ENCODE measurements at regions not wholly inside any gene's neighbourhood (a gene's known extent, or its start where the extent isn't known, plus 50 kb on each side); places are given as distances from the start of the nearest gene placed in this dataset.
"Not testable (repeated sequence)": the region's sequence is repeated elsewhere in the genome, so short reads cannot be mapped to it uniquely, and the experiment has no call there.

DNA sequence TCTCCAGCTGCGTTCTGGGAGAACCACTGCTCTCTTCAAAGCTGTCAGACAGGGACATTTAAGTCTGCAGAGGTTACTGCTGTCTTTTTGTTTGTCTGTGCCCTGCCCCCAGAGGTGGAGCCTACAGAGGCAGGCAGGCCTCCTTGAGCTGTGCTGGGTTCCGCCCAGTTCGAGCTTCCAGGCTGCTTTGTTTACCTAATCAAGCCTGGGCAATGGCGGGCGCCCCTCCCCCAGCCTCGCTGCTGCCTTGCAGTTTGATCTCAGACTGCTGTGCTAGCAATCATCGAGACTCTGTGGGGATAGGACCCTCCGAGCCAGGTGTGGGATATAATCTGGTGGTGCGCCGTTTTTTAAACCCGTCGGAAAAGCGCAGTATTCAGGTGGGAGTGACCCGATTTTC is 145.8 kb upstream of the FANCL start:
- not testable (repeated sequence) for DNase-seq

DNA sequence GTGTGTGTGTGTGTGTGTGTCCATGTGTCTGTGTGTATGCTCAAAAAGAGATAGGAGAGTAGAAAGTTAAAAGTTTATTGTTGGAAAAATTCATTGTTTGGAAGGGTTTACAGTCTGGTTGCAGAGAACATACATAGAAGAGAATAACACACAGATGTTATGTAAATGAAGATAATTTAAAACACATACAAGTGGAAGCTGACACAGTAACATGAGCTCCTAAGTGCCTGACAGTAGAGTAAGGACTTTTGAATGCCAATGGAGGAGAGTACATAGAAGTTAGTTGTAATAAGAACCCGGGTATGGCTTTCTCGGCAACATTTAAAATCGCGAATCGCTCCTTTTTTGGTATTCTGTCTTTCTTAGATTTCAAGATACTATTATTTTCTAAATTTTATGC is 137.0 kb upstream of the FANCL start:
- DNase-seq = no peak

DNA sequence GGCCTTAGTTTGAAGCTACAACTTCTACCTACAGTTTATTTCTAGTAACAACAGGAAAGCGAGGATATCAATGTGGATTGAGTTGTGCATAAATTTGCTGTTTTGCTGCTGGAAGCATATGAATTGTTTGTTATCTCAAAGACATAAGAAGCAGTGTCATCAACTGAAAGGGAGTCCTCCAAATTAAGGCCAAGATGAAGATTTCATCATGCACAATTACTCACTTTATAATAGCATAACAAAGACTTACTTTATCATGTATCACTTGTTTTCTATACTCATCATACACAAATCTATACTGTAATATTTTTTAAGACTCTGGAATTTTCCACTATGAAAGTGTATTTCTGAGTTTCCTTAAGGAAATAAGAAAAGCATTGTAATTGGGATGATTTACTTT is 136.1 kb upstream of the FANCL start:
- DNase-seq = no peak

DNA sequence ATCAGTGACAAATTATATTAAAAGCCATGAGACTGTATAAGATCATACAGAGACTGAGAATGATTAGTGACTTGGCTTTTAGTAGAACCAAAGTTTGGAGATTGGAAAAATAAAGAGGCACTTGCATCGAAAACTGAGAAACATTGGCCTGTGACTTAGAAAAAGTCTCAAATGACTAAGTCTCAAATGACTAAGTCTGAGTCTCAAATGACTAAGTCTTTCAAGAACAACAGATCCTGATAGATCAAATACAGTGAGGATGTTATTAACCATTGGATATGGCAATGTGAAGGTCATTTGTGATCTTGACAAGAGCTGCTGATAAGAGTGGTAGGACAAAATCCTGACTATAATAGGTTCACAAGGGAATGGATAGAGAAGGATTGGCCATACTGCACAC is 135.5 kb upstream of the FANCL start:
- peak; percentile 15 for DNase-seq

DNA sequence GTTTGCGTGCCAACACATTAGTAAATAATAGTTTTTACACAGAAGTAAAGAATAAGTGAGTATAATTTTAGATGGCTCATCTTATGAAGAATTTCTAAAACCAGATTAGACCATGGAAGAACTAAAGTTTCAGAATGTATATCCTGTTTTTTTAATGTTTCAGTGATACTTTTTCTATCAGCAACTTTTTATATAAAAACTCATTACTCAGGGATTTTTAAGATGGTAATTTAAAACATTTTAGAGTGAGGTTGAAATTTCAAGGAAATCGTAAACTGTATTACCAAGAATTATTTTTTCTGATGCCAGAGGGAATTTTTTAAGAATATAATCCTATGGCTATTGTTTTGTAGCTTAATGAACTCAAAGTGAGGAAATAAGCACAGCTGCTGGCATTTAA is 128.5 kb upstream of the FANCL start:
- no peak for DNase-seq

DNA sequence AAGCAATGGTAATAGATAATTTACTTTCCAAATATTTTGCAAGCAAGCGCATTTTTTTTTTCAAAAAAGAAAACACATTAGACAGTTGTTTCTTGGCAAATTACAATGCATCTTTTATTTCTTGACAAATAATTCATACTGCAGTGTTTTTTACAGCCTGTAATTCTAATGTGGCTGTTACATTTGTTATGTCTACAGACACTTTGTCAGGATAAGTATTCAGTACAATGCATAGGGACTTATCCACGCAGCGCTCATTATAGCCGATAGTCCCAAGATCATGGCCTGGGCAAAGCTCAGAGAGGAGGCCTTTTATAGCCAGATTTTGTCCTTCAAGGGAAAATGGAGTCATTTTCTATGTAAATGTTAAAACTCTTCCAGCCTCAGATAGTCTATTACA is 123.0 kb upstream of the FANCL start:
- no peak for DNase-seq

DNA sequence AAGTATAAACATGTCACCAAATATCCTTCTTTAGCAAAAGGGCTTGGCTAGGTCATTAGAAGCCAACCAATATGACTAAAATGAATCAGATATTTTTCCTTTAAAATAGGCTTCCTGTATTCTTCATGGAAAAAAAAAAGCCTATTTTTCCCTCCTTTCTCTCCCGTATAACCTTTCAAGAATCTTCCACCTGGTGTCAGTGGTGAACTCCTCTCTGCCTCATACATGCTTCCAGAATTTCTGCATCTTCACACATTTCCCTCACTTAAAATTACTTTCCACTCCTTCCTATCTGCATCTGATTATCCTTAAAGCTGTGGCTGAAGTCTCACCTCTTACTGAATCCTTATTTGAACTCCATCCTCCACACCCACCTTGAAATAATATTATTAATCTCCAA is 116.9 kb upstream of the FANCL start:
- no peak for DNase-seq

DNA sequence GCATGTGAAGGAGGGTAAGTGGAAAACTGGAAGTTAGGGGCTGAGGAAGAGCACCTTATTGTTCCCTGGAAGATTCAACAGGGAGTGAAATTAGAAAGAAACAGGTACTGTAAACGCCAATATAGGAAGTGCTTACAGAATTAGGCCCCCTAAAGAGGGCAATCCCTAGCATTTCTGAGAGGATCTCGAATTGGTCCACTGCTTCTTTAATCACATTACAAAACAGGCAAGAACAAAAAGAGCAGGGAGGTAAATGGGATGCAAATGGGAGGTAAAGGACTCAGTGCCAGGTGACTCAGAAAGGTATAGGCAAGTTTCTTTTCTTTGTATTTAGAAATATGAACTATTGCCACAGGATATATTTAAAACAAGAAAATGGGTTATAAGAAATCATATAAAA is 116.4 kb upstream of the FANCL start:
- DNase-seq = no peak

DNA sequence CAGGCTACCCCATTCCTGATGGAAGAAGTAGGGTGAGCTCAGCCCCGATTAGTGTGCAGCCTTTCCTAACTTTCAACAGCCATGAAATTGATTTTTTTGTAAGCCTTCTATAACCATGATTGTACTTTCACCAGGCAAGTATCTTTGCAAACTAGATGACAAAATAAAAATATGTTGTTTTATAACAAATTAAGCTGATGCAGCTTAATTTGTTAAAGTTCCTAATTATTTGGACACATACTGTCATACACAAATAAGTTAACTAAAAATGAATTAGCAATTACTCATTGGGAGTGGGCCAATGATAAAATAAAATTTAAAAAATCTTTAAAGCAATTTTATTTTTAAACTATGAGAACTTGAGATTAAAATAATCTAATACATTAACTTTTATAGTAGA is 113.1 kb upstream of the FANCL start:
- no peak for DNase-seq

DNA sequence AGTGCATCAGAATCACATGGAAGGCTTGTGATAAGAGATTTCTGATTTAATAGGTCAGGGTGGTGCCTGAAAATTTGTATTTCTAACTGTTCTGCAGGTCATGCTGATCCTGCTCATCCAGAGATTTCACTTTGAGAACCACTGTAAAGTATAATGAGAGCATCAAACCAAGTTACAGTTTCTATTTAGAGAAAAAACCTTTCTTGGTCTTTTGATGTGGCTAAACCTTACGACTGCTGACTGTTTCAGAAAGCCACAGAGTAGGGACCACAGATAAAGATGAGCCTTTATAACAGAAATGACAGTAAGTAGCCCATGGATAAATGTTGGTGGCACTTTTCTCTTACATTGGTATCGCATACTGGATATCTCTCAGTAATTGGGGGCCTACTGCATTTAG is 109.4 kb upstream of the FANCL start:
- DNase-seq = no peak

DNA sequence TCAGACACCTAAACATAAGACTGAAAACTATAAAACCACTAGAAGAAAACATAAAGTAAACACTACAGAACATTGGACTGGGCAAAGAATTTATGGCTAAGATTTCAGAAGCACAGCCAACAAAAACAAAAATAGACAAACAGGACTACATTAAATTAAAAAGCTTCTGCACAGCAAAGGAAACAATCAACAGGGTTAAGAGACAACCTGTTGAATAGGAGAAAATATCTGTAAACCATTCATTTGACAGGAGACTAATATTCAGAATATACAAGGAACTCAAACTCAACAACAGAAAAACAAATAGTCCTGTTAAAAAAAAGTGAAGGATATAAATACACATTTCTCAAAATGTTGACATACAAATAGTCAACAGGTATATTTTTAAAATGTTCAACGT is 106.7 kb upstream of the FANCL start:
- DNase-seq = no peak

DNA sequence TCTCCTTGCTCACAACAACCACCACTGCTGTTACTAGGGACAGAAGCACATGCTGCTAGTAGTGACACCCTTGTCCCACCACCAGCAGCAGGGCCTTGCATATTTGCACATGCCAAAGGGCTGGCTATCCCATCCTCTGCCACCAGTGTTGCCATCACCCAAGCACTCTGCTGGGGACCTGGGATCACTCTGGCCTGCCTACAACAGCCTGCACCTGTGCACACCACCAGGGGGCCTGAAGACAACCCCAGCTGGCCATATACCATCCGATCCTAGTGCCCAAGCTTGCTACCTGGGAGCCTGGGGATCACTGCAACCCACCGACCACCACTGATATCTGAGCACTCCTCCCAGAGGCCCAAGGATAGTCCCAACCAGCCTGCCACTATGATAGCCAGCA is 99.9 kb upstream of the FANCL start:
- no peak for DNase-seq

DNA sequence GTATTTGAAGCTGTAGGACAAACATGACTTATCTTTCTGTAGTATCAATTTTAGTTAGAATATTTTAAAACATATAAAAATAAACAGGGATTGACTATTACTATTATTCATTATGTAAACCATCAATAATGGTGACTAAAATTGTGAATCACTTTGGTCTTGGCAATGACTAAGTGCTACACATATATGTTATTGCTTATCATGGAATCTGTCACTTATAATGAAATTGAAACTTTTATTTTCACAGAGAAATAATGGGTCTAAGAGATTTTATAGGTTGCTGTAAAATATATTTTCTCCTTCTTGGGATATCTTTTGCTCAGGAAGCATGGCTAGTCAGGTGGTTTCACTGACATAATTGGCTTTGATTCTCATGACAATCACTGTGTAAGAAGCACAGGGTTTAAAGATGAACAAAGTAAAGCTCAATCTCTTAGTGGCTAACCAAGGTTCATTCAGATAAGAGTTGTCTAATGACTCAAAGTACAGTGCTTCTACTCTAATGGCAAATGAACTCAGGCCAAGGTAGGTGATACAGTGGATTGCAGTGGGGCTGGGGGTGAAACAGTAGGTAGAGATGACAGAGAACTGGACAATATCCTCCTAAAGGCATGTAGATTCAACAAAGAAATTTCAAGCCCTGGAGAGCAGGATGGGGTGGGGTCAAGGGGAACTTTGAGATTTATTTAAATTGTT is 98.6 kb upstream of the FANCL start:
- DNase-seq = no peak

DNA sequence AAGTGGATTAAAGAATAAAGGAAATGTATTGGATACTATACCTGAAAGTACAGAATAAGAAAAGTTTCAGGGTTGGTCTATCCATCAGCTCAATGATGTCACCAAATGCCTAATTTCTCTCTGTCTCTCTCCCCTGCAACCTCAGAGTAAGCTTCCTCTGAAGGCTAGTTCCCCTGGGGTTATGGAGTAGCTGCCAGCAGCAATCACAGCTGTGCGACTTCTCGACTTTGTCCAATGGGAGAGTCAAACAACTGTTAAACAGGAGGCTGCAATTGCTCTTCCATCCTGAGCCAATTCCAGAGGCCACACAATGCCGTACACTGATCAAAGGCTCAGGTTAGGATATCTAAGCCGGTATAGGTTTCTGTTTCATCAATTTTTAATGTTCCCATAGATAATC is 95.3 kb upstream of the FANCL start:
- peak; percentile 4 for DNase-seq

DNA sequence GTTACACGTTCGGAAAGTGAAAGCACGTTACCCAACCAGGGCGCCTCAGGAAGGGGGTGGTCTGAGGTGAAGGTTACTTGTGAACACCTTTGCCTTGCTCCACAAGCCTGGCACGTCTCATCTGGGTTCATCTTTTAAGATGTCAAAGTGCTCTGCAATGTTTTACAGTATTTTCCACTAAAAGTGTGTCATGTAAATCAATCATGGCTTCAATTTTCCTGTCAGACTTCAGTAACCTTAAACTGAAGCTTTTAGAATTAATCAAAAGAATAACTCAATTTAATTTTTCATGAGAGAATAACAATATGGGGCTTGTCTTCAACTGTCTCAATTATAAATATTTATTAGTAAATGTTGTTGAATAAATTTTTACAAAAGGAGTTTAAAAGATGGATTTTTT is 93.3 kb upstream of the FANCL start:
- no peak for DNase-seq

DNA sequence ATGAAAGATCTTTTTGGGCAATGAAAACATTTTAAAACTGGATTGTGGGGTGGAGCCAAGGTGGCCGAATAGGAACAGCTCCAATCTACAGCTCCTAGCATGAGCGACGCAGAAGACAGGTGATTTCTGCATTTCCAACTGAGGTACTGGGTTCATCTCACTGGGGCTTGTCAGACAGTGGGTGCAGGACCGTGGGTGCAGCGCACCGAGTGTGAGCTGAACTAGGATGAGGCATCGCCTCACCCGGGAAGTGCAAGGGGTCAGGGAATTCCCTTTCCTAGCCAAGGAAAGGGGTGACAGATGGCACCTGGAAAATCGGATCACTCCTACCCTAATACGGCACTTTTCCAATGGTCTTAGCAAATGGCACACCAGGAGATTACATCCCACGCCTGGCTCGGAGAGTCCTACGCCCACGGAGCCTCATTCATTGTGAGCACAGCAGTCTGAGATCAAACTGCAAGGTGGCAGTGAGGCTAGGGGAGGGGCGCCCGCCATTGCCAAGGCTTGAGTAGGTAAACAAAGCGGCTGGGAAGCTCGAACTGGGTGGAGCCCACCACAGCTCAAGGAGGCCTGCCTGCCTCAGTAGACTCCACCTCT is 84.3 kb upstream of the FANCL start:
- DNase-seq = not testable (repeated sequence)

DNA sequence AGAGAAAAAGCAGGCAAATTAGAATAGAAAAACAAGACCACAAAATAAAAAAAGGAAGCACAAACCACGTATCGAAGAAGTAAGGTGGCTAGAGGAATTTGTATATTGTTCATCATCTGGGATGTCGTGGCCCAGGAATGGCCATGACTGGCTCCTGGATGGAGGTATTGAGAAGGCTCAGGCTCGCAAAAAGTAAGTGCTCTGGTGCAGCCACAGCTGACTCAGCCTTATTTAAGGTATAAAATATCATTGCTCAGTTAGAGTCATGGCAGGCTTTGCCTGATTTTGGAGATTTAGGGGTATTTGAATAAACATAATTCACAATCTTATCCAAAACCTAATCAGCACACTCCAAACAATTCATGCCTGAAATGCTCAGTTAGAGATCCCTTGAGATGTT is 78.4 kb upstream of the FANCL start:
- no peak for DNase-seq

DNA sequence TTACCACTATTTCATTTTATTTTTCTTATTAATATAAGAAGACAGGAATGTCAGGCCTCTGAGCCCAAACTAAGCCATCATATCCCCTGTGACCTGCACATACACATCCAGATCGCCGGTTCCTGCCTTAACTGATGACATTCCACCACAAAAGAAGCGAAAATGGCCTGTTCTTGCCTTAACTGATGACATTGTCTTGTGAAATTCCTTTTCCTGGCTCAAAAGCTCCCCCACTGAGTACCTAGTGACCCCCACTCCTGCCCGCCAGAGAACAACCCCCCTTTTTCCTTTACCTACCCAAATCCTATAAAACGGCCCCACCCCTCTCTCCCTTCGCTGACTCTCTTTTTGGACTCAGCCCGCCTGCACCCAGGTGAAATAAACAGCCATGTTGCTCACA is 77.8 kb upstream of the FANCL start:
- not testable (repeated sequence) for DNase-seq

DNA sequence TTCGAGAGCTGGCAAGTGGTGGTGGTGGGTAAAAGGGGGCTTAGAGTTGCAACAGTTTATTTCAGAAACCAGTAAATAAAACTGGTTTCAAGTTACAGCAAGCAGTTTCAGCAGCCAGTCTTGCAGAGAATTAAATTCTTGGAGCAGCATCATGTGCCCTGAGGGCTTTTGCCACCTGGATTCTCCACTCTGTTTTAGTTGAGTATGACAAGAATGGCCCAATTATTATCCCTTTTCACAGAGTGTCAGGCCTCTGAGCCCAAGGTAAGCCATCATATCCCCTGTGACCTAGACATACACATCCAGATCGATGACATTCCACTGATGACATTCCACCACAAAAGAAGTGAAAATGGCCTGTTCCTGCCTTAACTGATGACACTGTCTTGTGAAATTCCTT is 72.8 kb upstream of the FANCL start:
- DNase-seq = no peak

DNA sequence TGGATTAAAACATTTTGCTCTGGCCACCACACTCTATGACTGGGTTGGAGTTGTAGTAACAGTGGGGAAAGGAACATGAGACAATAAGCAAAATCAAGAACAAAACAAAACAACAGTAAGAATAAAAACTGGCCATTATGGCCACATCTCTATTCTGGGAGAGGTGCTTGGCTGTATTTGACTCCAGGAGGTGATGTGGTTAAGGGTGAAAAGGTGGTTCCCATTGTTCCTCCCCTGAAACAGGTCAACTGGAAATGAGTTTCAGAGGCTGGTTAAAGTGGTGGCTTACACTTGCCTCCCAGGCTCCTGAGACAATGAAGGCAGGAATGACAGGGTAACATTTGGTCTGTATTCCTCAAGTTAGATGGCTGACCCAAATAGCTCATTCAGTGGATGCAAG is 67.3 kb upstream of the FANCL start:
- no peak for DNase-seq

DNA sequence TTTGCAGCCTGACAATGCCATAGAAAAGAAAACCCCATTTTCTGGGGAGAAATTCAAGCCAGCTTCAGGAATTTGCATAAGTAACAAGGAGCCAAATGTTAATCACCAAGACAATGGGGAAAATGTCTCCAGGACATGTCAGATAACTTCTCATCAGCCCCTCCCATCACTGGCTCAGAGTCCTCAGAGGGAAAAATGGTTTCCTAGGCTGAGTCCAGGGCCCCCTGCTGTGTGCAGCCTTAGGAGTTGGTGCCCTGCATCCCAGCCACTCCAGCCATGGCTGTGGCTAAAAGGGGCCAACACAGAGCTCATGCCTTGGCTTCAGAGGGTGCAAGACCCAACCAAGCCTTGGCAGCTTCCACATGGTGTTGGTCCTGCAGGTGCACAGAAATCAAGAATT is 63.7 kb upstream of the FANCL start:
- DNase-seq = no peak

DNA sequence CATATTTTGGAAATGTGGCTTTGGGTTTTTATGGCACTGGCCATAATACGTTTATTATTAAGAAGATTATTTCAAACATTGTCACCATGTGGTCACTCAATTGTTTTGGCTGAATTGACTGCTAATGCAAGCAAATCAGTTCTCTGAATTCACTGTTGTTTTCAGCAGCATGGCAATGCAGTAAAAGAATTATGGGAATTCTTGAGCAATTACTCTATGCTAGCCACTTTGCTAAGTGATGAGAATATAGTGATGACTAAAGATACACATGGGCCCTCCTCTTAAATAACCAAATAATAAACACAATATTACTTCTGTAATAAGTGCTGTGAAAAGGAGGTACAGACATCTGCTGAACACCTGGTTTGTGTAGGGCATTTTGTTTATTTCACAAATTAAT is 58.0 kb upstream of the FANCL start:
- DNase-seq = no peak

DNA sequence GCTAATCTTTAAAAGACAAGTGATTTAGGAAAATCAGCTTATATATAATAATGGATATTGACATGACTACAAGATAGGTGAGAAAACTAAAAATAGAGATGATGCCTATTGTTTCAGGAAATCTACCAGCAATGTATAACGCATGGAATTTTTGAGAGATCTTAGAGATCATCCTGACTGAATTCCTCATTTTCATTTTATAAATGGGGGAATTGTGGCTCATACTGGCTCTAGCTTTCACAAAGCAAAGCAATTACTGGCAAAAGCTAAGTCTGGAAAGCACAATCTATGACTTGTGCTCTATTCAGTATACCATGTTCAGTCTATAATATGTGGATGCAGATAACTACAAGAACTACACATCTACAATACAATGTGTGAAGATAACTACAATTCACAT is 51.9 kb upstream of the FANCL start:
- no peak for DNase-seq

DNA sequence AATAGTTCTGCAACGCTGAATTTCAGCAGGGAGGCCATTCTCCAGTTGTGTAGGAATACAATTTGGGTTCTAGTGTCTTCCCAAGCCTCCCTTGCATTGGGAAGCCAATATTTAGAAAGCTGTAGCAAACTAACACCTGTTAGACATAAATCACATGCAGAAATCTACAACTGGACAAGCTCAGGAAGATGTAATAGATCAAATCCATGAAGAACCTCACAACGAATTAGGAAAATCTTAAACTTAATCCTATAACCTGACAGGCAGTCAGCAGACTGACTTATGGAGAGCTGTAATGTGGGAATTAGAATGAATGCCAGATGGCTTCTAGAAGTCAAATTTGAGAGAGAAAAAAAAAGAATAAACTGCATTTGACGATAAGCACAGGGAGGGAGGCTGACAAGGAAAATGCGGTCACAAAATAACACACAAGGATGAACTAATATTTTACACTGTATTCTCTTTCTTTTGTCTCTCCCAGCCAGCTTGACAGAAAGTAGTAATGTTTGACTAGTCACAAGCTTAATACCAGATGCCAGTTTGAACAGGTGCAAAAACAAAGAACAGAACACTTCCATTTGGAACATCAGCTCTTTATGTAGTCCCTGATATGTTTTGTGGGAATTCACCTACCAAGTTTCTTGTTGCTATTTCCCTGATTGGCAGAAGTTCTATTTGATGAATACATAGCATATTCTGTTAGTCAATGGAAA is 50.8 kb upstream of the FANCL start:
- DNase-seq = no peak

Data from fibroblast of skin of back (primary cell).